Mucosa of descending colon (tissue), 3 donors: ENCODE measurements at regions not wholly inside any gene's neighbourhood (a gene's known extent, or its start where the extent isn't known, plus 50 kb on each side); places are given as distances from the start of the nearest gene placed in this dataset.

Source experiments
- ATAC-seq: fragments of 200-7000 bp; cut with Tn5 transposase; one replicate; pipeline ENCODE4 v1.9.1; 2020; ENCODE audit warnings: mild to moderate bottlenecking, moderate library complexity
- DNase-seq, 3 donors: peaks; one replicate each; pipeline ENCODE4 v3.0.0-alpha.2; 2020
- H3K36me3 ChIP-seq: fragments of 200-600 bp; one replicate; pipeline ENCODE4 v1.8.0; 2021; ENCODE audit warnings: low read depth, mild to moderate bottlenecking
- H3K4me1 ChIP-seq: fragments of 200-600 bp; one replicate; pipeline ENCODE4 v1.8.0; 2021; ENCODE audit warnings: low read depth, mild to moderate bottlenecking
- H3K4me3 ChIP-seq: fragments of 200-600 bp; one replicate; pipeline ENCODE4 v1.8.0; 2021; ENCODE audit warnings: mild to moderate bottlenecking
- H3K9me3 ChIP-seq: fragments of 200-600 bp; one replicate; pipeline ENCODE4 v1.8.0; 2021; ENCODE audit warnings: mild to moderate bottlenecking
- intact Hi-C, 2 donors: fragments of 100-400 bp; cut with DNase I in 1 of 2; cut with micrococcal nuclease in 1 of 2; formaldehyde crosslinking; loops; one replicate each; pipeline versions ENCODE4 v1.11.0 to v1.11.1; 2022; cut with DNase I, micrococcal nuclease
- TF ChIP-seq, protein P1 (sequence below): fragments of 200-600 bp; IDR thresholded peaks from one replicate; pipeline ENCODE4 v1.8.0; 2022; ENCODE audit warnings: antibody characterized with exemption, mild to moderate bottlenecking
- donor health status: DM: no; HTN: no; CAD: no; lungs with moderate emphysema.
- donor health status: DM: no; HTN: no; CAD: no.
- donor health status: DM: no; HTN: yes; CAD: no.

DNA sequence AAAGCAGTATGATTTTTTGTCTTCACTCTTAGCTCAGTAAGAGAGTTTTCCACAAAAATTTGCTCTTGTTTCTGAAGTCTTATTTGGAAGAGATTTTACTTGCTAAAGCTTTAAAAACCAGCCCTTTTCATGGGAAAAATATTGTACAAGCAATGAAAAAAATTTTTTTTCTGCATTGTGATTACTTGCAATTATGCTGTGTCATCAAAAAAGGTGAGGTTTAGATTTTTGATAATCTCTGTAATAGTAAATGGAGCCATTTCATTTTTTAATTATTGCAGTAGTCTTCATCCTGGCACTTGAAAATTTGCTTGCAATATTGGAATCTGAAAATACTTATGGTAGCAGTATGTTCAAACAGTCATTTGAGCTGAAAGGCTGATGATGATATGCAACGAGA is 447.4 kb downstream of the SH2D4B start:
- no peak for ATAC-seq
- Histone ChIP-seq H3K9me3 (no peaks in the 10 kb centered on the region), H3K4me1 (no peaks in the 10 kb centered on the region), H3K36me3 (no peaks in the 10 kb centered on the region), H3K4me3 (no peak overlapping the region)
- intact Hi-C loops = no loop called here
- no peak for DNase-seq
- TF ChIP-seq, protein P1, sequence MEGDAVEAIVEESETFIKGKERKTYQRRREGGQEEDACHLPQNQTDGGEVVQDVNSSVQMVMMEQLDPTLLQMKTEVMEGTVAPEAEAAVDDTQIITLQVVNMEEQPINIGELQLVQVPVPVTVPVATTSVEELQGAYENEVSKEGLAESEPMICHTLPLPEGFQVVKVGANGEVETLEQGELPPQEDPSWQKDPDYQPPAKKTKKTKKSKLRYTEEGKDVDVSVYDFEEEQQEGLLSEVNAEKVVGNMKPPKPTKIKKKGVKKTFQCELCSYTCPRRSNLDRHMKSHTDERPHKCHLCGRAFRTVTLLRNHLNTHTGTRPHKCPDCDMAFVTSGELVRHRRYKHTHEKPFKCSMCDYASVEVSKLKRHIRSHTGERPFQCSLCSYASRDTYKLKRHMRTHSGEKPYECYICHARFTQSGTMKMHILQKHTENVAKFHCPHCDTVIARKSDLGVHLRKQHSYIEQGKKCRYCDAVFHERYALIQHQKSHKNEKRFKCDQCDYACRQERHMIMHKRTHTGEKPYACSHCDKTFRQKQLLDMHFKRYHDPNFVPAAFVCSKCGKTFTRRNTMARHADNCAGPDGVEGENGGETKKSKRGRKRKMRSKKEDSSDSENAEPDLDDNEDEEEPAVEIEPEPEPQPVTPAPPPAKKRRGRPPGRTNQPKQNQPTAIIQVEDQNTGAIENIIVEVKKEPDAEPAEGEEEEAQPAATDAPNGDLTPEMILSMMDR = no peak

DNA sequence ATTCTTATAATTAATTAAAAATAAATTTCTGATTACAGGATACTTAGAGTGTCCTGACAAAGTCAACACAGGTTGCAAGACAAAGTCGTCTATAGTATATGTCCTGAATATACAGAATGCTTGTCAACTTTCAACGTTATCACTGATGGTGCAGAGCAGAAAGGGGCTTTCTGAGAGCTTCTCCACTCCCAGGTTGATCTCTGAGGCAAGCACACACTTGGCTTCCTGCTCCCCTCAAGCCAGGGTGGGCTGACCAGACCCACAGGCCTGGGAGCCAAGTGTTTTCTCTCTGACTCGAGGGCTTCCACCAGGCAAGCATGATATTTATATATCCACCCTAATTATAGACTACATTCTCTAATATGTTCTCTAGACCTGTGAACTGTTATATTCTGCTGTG is 448.9 kb downstream of the SH2D4B start:
- Histone ChIP-seq H3K4me3 (no peak overlapping the region), H3K36me3 (no peaks in the 10 kb centered on the region), H3K4me1 (no peaks in the 10 kb centered on the region), H3K9me3 (no peaks in the 10 kb centered on the region)
- ATAC-seq (no peak), DNase-seq (no peak)
- intact Hi-C loops = no loop called here
- TF ChIP-seq, protein P1 = no peak

DNA sequence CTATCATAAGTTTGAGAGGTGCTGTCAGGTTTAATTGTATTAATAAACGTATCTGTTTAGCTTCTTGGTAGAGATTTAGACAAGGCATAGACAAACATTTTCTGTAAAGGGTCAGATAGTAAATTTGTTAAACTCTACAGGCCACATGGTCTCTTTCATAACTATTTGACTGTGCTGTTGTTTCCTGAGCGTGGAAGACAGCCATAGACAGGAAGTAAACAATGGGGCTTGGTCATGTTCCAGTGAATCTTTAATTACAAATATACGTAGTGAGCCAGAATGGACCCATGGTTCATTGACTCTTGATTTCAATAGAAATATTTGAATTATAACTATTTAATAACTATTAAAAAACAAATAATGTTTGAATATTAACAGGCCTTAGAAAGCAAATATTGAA is 451.1 kb downstream of the SH2D4B start:
- H3K4me3 ChIP-seq = no peak overlapping the region
- no peak for DNase-seq
- TF ChIP-seq, protein P1 = no peak
- intact Hi-C loops = no loop called here
- H3K36me3 ChIP-seq = no peaks in the 10 kb centered on the region
- no peaks in the 10 kb centered on the region for H3K4me1 ChIP-seq
- no peak for ATAC-seq
- no peaks in the 10 kb centered on the region for H3K9me3 ChIP-seq

DNA sequence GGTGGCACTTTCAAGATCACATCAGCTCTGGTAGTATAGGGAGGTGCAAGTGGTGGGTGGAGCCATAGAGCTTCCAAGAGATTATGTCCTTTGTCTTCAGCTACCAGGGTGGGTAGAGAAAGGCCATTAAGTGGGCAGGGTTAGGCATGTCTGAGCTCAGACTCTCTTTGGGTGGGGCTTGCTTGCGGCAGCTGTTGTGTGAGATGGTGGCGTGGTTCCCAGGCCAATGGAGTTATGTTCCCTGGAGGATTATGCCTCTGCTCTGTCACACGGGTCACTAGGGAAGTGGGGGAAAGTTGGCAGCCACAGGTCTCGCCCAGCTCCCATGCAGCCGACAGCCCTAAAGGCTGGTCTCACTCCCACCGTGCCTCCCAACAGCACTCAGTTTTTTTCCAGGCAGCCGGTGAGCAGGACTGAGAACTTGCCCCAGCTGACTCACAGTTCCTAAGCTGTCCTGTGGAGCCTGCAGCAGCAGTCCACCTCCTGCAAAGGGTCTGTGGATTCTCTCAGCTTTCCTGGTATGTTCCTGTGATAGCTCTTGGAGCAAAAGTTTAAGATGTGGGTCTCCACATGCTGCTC is 459.0 kb downstream of the SH2D4B start:
- Histone ChIP-seq H3K4me3 (no peak overlapping the region), H3K9me3 (peaks cover 7% of the 10 kb centered on the region), H3K36me3 (no peaks in the 10 kb centered on the region), H3K4me1 (no peaks in the 10 kb centered on the region)
- TF ChIP-seq, protein P1 = no peak
- DNase-seq = peak in 2 of 3 donors; percentile 27 to 54
- intact Hi-C loops = no loop called here
- ATAC-seq = peak; percentile 42

DNA sequence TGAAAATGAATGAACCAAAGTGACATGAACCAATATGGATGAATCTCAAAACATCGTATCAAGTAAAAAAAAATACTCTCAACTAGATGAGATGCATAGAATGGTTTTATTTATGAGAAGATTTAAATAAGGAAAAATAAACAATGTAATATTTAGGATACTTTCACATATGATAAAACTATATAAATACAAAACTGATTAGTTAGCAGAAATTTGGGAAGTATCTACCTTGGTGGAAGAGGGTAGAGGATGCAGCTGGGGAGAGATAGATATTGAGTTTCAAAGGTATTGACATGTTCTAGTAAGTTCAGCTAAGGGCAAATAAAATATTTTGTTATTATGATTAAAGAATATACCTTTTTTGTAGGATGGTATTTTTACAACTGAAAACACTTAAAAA is 463.1 kb downstream of the SH2D4B start:
- no peak for ATAC-seq
- TF ChIP-seq, protein P1 = no peak
- intact Hi-C loops = no loop called here

DNA sequence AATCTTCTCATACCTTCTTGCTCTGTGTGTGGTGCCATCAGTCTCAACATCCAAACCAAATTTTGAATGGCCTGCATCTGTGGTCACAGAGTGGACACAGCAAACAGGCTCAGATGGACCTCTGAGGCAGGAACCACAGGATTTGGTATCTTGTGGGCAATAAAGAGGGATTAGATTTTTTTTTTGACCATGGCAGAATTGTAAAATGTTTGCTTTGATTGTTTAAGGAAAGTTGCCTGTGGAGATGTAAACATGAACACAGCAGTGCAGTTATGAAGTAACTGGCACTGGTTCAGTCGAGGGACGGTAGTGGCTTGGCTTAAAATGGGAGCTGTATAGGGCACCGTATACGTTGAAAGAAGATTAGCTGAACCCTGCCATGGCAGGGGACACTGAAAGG is 464.7 kb downstream of the SH2D4B start:
- ATAC-seq (no peak), DNase-seq (no peak)
- H3K36me3 ChIP-seq = no peaks in the 10 kb centered on the region
- H3K4me1 ChIP-seq = no peaks in the 10 kb centered on the region
- intact Hi-C loops = no loop called here
- no peak overlapping the region for H3K4me3 ChIP-seq
- H3K9me3 ChIP-seq = no peaks in the 10 kb centered on the region
- TF ChIP-seq, protein P1 = no peak

More for the DNA sequence above, 463.1 kb downstream of the SH2D4B start:
- H3K4me1 ChIP-seq = no peaks in the 10 kb centered on the region
- H3K36me3 ChIP-seq = no peaks in the 10 kb centered on the region
- no peak overlapping the region for H3K4me3 ChIP-seq
- H3K9me3 ChIP-seq = no peaks in the 10 kb centered on the region
- no peak for DNase-seq
